SIG-M5 treated with dmso at 0.1 percent for 504 hours (cell line): ENCODE measurements at regions not wholly inside any gene's neighbourhood (a gene's known extent, or its start where the extent isn't known, plus 50 kb on each side); places are given as distances from the start of the nearest gene placed in this dataset.
A peak's percentile ranks its signal among the peaks of the same experiment; 100 is the strongest.

Experiments used
- DNase-seq: peaks from one replicate; lab custom pipeline; 2025; ENCODE audit not compliant: unreplicated experiment; lab: John Stamatoyannopoulos, UW

DNA sequence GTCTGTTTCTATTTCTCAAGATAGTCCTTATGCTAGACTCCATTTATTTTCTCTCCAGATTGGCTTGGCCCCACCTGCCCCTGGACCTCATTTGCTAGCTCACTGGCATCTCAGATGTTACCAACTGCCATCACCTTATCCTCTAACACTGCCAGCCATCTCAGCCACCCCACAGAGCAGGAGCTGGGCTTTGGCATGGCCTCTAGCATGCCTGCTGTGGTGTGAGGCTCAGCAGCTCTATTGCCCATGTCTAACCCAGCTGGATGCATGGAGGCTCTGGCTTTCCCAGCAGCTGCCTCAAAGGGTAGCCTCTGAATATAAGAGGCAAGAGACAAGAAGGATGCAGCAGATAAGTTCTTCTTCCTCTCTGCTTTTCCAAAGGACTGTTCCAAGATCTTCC lies 373.4 kb downstream of the TNS1 start:
- DNase-seq, result no peak

DNA sequence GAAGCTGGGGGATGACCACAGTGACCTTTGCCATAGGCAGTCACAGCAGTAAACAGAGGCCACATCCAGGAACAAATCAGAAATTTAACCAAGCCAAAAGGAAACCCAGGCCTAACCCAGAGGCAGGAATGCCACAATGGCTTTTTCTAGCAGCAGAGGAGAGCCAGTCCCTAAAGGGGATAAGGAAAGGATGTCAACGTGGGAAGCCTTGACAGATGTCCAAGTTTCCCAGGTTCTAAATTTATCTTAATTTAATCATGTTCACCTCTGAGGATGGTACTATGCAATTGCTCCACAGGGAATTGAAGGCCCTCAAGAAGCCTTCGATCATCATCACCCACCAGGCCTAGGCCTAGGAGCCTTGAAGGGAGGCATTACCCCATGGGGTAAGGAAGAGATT lies 374.7 kb downstream of the TNS1 start:
- DNase-seq, result no peak

DNA sequence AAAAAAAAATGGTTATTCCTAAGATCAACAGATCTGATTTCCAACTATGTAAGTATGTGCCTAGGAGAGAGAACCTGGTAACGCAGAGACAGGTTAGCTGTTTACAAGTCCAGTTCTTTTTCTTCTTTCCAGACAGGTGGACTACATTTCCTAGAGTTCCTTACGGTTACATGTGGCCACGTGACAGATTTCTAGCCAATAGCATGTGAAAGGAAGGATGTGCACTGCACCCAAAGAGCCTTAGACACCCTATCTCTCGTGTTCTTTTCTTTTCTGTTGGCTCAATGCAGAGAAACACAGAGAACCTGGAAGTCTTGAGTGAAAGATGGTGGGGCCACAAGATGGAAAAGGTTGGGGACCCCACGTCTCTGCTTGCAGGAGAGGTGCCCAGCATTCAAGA lies 375.9 kb downstream of the TNS1 start:
- no peak for DNase-seq

DNA sequence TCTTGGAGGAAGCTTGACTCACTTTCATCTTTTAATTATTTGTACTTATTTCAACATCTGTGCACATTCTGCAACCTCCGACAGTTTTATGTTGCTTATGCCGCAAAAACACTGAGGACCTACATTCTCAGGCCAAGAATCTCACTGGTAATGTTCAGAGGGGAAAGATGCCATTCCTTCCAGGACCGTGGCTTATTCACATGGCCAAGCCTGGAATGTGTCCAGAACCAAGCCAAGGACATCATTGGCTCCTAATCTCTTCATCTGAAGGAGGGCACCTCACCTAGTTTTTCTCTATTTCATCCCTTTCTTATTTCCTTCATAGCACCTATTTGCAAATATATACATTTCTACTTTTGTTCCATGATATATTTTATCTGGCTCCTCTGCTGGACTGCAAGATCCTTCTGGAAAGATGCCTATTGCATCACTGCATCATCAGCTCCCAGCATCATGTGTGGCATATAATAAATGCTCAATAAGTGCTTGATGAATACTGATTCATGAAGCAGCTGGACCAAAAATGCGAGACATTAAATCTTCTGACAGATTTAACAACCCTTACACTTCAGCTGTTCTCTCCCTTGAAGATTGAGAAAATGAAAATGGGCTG lies 377.1 kb downstream of the TNS1 start:
- no peak for DNase-seq

DNA sequence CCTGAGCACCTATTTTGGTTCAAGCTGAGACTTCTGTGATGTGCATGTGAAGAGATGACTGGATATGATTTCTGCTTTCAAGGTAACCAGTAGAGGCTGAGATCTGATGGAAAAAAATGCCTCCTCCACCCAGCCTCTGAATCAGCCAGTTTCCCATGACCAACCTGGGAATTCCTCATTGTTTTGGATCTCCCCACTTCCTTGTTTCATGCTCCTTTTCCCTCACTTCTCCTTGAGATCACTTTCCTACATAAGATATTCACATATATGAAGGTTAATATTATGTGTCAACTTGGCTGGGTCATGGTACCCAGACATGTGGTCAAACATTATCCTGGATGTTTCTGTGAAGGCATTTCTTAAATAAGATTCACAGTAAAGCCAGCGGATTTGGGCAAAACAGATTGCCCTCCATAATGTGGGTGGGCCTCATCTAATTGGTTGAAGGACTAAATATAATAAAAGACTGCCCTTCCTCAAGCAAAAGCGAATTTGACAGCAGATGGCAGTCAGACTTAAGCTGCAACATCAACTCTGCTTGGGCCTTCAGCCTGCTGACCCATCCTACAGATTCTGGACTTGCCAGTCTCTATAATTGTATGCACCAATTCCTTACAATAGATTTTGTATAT lies 379.4 kb downstream of the TNS1 start:
- no peak for DNase-seq

DNA sequence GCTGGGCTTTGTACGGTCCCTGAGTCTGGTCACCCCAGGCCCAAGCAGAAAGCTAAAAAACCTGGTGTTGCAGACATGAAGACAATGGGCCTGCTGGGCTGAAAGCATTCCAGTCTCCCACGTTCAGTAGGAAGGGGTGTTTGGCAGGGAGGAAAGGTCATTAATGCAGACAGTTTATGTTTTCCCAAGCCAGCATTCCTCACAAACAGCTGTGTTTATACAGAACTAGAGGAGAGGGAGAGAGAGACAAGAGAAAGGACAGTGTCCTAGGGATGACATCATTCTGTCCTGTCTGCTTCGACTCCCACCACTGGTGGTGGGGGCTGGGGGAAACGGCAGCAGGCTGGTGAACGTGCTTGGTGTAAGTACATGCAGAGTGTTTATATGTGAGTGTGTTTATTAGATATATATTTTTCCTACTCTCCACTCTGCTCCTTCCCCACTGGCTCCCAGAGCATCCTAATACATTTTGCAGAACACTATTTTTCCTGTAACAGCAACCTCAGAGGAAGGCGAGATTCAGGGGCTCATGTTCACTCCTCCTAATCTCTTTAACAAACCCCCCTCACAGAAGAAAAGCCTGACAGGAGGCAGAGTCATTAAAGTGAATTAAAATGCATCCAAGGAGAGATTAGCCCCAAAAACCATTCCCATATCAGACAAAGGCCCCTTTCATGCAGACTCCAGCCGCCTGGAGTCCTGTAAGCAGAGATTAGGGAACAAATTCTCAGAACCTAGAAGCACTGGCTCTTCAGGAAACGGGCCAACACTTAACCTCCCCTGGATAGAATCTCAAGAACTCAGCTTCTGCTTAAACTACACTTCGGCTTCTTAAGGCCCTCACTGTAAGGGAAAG lies 380.4 kb downstream of the TNS1 start:
- DNase-seq, result no peak

DNA sequence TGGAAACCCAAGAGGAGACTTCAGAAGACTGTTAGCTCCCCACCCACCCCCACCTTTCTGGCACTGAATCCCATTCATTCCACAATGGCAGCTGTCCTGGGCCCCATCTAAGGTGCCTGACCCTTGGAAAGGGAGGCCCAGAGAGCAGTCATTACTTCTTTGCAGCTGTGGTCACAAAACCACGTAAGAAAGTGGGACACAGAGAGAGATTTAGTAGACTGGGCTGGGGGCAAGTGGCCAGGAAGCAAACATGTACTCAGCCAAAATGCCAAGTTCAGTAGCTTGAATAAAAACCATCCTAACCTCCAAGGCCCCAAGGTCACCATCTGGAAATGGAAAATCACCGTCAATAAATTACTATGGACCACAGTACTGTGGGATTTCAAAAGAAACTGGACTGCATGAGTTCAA lies 381.4 kb downstream of the TNS1 start:
- DNase-seq, result no peak

DNA sequence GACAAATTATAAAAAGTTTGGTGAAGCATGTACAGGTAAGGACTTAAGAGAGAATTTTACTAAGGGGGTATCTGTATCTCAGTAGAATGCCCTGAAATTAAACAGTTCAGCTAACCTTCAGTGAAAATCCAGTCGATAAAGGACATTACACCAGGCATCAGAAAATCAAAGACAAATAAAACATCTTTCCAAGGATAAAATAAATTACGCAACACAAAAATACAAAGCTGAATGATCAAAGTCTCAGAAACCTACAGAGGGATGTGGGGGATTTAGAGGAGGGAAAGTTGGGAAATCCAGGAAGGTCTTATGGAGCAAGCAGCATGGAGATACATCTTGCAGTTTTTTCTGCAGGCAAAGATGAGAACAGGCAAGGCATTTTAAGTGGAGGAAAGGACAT lies 384.1 kb downstream of the TNS1 start:
- DNase-seq, result no peak

DNA sequence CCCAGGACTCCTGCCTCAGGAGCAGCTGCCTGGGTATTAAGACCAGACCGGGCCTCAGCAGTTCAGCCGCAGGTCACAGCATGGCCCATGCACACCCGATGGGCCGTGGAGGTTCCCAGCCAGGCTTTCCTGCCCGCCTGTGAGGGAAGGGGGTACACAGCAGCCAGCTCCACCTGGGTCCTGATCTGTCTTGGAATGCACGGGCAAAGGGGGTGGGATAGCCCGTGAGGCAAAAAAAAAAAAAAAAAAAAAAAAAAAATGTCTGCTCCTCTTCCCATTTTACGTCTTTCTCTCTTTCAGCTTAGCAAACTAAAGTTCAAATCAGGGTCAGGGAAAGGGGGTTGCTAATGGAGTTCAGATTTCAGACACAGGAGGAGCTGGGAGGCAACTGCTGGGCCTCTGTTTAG lies 385.2 kb downstream of the TNS1 start:
- DNase-seq, result no peak

DNA sequence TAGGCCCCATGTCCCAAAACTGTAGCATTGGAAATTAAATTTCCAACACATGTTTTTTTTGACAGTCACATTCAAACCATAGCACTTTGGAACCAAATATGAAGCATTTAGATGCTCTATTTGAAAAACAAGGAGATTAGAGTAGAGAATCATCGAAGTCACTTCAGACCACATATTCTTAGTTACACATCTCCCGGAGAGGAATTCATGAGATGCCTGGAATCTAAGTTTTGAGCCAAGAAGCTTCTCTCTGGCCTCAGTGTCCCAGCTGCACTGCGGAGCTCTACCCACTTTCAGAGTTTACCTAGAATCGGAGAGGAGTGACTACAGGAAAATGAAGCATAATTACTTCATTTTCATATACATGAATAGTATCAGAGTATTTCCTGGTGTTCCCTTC lies 385.9 kb downstream of the TNS1 start:
- DNase-seq, result no peak

DNA sequence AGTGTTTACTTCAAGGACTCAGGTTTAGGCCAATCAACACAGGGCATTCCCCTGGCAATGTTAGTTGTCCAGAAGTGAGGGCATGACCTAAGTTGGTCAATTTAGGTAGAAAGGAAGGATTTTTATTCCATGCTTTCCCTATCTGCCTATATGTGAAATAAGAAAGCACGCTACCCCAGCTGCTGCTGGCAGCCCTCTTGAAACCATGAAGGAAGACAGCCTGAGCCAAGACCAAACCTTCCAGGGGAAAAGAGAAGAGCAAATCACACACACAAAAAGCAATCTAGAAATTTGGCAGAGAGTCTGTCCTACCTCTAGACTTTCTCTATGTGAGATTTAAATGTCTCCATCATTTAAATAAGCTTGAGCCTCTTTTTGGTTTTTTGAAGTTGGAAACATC lies 387.6 kb downstream of the TNS1 start:
- DNase-seq, result no peak

DNA sequence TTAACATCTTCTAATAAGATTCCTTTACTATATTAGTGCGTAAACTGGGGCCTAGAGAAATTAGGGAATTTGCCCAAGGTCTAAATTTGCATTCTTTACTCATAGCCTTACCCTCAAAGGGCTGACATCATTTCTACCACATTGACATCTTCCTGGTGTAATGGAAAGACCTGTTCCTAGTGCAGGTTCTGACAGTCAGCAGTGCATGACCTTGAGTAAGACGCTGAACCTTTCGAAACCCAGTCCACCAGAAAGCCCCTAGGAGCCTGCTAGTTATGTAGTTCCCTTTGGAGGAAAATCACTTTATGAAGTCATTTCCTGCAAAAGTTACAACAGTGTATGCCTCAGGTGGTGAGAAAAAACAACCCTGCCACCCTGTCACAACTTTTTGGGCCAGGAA lies 388.3 kb downstream of the TNS1 start:
- DNase-seq, result peak; percentile 10

DNA sequence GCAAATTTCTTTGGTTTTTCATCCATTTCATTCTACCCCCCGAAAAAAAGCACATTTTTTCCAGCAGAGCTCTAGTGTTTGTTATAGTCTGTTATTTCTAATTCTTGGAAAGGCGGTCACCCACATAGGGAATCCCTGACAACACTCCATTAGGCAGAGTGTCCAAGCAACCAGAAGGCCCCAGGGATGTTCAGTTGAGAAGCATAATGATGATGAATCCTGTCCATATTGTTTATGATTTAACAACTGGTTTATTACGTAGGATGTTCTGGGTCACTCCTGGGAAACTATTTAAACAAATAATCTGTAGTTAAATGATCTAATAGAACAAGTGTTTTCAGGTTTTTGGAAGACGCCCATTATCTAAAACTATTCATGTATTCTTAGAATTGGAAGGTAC lies 388.7 kb downstream of the TNS1 start:
- no peak for DNase-seq

DNA sequence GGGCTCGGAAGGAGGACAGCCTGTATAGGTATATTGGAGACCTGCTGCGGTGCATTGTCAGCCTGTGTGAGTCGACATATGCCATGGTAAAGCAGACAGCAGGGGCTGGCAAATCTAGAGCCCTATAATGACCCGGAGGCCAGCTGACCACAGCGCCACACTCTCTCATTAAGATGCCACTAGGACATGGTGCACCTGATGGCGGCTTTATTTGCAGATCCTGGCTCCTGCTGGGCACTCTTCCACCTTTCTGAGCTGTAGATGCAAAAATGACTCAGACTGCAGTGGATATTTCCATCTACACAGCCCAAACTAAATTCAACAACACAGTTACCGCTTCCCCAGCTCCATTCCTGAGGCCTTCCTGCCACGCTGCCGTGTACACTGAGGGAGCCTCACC lies 389.9 kb downstream of the TNS1 start:
- DNase-seq, result no peak

DNA sequence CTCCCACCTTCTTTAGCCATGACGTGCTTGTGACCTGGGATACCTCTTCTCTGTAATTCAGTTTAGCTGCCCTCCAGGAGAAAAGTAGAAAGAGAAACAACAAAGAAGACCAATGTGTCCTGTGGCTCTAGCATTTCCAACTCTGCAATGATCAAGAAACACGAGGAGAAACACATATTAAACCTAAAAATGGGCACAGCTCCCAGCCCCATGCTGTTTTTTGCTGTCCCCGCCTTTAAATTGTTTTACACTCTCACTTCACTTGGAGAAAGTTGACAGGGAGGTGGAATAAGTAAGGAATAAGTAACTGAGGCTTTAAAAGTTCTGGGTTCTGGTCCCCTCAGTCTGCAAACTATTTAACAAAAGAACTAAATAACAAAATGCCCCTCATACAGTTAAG lies 390.6 kb downstream of the TNS1 start:
- no peak for DNase-seq

DNA sequence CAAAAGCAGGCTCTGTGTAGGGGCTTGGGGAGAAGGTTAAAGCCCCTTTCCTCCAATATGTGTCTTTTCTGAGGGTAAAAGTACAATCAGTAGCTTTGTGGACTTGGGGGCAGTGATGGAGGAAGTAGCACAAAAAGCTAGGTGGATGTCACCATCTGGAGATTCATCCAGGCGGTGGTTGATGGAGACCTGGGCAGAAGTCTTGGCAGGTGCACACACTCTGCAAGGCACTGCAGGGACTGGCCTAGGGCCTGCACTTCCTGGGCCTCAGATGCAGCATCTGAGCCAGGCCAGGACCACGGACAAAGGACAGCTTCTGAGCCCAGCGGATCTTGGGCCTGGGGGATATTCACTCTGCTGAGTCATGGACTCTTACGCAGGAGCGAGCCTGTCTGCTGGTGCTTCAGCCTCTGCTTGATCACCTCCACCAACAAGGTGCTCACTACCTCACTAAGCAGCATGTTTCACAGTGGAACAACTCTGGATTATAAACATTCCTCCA lies 391.1 kb downstream of the TNS1 start:
- no peak for DNase-seq

DNA sequence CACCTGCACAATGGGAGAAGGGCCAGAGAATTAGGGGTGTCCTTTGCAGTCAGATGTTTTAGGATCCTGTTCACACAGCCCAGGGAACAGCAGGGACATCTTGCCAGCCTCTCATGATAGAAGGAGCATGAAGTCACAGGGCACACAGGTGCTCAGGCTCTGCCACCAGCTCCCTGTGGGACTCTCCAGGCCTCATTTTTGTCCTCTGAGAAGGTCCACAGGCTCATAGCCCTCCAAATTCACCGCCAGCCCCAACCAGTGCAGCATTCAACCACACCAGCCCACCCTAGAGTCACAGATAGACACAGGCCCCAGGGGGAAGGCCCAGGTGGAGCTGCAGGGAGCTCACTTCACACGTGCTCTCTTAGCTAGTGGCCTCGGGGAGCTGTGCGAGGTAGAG lies 391.7 kb downstream of the TNS1 start:
- no peak for DNase-seq

DNA sequence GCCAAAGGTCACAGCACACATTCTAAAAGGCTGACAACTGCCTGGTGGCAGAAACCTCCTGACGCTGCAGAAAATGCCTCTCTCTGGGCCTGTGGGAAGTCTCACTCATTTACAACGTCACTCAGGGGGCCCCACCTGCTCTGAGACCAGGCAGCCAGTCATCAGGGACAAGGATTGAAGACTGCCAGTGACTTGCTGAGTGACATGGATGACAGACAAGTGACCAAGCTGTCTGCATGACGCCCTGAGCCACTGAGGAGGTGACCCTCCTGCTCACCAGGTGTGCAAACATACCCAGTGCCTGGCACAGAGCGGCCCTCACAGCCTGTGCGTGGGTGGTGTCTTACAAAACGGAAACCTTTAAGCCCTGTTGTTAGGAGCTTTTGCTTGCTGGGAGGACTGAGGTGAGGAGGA lies 392.4 kb downstream of the TNS1 start:
- DNase-seq, result no peak

DNA sequence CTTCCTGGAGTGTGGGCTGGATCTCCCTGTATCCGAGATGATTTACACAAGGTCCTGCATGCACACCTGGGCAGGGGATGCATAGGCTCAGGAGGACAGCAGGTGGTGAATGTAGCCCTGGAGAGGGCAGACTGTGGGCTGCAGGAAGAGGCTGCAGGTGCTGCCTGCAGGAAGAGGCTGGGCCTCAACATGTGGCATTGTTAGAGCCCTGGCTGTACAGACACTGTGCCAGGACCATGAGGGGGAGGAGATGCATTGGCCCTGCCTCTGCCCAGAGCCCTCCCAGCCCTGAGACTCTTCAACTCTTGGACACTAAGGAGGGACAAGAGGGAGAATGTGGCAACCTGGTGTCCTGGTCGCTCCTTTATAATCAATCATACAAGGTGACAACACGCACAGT lies 392.8 kb downstream of the TNS1 start:
- DNase-seq, result no peak

DNA sequence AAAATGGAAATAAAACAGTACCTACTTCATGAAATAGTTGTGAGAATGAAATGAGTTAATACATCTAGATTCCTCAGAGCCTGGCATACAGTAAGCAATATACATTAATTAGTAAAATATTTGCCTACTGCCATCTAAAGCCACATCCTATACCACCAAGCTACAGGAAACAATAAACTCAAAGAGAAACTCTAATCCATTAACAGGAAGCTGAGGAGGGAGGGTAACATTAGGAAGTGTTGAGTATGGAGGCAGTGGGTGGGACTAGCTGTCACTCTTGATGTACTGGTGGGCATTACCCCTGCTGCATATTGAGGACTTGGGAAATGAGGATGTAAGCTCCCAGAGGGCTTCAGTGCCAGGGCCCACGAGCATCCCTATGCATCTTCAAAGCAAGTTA lies 396.5 kb downstream of the TNS1 start:
- no peak for DNase-seq

DNA sequence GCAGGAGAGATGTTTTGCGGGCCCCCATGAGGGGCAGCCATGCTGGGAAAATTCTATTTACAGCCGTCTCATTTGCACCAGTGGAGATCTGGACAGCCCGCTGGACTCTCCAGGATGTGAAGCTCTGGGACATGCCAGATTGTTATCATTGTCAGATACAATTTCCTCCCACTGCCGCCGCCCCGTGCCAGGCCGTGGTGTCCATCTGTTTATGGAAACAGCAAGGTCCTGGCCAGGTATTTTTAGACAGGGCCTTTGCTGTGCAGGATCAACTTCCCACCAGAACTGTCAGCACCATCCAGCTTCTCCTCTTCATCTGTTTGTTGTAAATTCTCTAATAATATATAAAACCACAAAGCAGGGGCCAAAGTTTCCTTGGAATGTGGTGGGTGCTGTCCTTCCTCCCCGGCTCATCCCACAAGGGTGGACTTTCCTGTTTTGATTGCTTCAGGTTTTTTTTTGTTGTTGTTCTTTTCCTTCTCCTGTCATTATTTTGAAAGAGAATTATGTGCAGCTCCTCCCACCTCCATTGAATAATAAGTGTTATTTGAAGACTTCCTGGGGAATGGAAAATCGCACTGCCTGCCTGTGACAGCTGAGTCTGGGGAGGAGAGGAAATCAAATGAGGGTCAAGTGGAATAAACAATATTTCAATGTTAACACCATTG lies 398.1 kb downstream of the TNS1 start:
- DNase-seq, result no peak

DNA sequence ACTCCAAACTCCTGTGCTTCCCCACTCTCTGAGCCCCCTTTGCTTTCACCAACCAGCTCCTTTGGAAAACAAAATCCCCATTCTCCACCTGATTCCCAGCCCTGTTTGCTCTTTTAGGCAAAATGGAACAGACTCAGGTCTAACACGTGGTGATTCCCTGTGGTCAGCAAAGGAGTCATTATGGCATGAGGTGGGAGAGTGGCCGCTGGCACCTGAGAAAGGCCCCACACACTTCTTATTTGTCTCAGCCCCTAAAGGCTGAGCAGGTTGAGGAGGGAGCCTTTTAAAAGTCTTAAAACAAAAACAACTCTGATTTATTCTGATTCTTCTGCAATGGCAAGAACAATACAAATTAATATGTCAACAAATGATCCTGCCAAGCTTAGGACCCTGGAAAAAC lies 401.2 kb downstream of the TNS1 start:
- DNase-seq, result no peak
